Chondrocyte (in vitro differentiated cells): ENCODE measurements at regions not wholly inside any gene's neighbourhood (a gene's known extent, or its start where the extent isn't known, plus 50 kb on each side); places are given as distances from the start of the nearest gene placed in this dataset.

ENCODE experiments used
- DNase-seq: peaks from one replicate; pipeline ENCODE4 v3.0.0; 2021; ENCODE audit warnings: mixed read lengths, low spot score
- H3K27ac Mint-ChIP-seq: one replicate; pipeline ENCODE4 v1.8.0; 2021; ENCODE audit warnings: mild to moderate bottlenecking, moderate library complexity, mixed read lengths; ENCODE audit not compliant: unreplicated experiment
- H3K27me3 Mint-ChIP-seq: 2 replicates; pipeline ENCODE4 v1.8.0; 2021; ENCODE audit warnings: low read depth, mixed read lengths
- H3K36me3 Mint-ChIP-seq: 2 replicates; pipeline ENCODE4 v1.8.0; 2021; ENCODE audit warnings: low read depth, mixed read lengths
- H3K4me1 Mint-ChIP-seq: 2 replicates; pipeline ENCODE4 v1.8.0; 2021; ENCODE audit warnings: low read depth, mild to moderate bottlenecking, mixed read lengths
- H3K4me3 Mint-ChIP-seq: one replicate; pipeline ENCODE4 v1.8.0; 2021; ENCODE audit warnings: mild to moderate bottlenecking, moderate library complexity, mixed read lengths; ENCODE audit not compliant: unreplicated experiment
- H3K9me3 Mint-ChIP-seq: 2 replicates; pipeline ENCODE4 v1.8.0; 2021; ENCODE audit warnings: low read depth, mixed read lengths
- CTCF ChIP-seq: fragments of 200-600 bp; sonication (generic); IDR thresholded peaks from 2 replicates; pipeline ENCODE4 v1.5.0; 2021; ENCODE audit warnings: antibody characterized with exemption, mild to moderate bottlenecking, moderate library complexity

GRCh38 chr10:59085054-59085453, 91.4 kb upstream of the PHYHIPL start:
- Mint-ChIP-seq H3K9me3 (peaks cover 6% of the 10 kb centered on the region), H3K4me1 (peaks cover 65% of the 10 kb centered on the region), H3K27me3 (no peaks in the 10 kb centered on the region), H3K27ac (peak overlapping the region; percentile 35), H3K36me3 (no peaks in the 10 kb centered on the region), H3K4me3 (no peak overlapping the region)
- DNase-seq: no peak
- TF ChIP-seq CTCF: no peak

GRCh38 chr10:59085711-59086502, 90.5 kb upstream of the PHYHIPL start:
- Mint-ChIP-seq H3K4me3 (no peak overlapping the region), H3K4me1 (peaks cover 59% of the 10 kb centered on the region), H3K9me3 (peaks cover 6% of the 10 kb centered on the region), H3K27ac (peak overlapping the region; percentile 35), H3K27me3 (no peaks in the 10 kb centered on the region), H3K36me3 (no peaks in the 10 kb centered on the region)
- no peak for DNase-seq
- no peak for TF ChIP-seq CTCF

- peaks cover 59% of the 10 kb centered on the region for H3K4me1 Mint-ChIP-seq
- H3K27me3 Mint-ChIP-seq: no peaks in the 10 kb centered on the region
- DNase-seq: no peak
- H3K9me3 Mint-ChIP-seq: peaks cover 6% of the 10 kb centered on the region
- H3K27ac Mint-ChIP-seq: no peak overlapping the region
- H3K4me3 Mint-ChIP-seq: no peak overlapping the region
- no peak for TF ChIP-seq CTCF
- H3K36me3 Mint-ChIP-seq: no peaks in the 10 kb centered on the region
Observed at GRCh38 chr10:59087486-59087885, 89.0 kb upstream of the PHYHIPL start.

GRCh38 chr10:59088912-59089573, 87.4 kb upstream of the PHYHIPL start:
- DNase-seq: peak; percentile 54
- H3K9me3 Mint-ChIP-seq: peaks cover 6% of the 10 kb centered on the region
- H3K4me3 Mint-ChIP-seq: no peak overlapping the region
- TF ChIP-seq CTCF: no peak
- H3K27me3 Mint-ChIP-seq: no peaks in the 10 kb centered on the region
- no peak overlapping the region for H3K27ac Mint-ChIP-seq
- peaks cover 63% of the 10 kb centered on the region for H3K4me1 Mint-ChIP-seq
- H3K36me3 Mint-ChIP-seq: no peaks in the 10 kb centered on the region

GRCh38 chr10:59090817-59091622, 85.4 kb upstream of the PHYHIPL start:
- Mint-ChIP-seq H3K4me1 (peaks cover 45% of the 10 kb centered on the region), H3K27me3 (no peaks in the 10 kb centered on the region), H3K36me3 (no peaks in the 10 kb centered on the region), H3K4me3 (no peak overlapping the region), H3K27ac (peak overlapping the region; percentile 10), H3K9me3 (peaks cover 6% of the 10 kb centered on the region)
- TF ChIP-seq CTCF: no peak
- DNase-seq: no peak
